ENCODE measurements at regions not wholly inside any gene's neighbourhood (a gene's known extent, or its start where the extent isn't known, plus 50 kb on each side); places are given as distances from the start of the nearest gene placed in this dataset.

GRCh38 chr5:29994519-29994918 lies 1199.0 kb upstream of the CDH6 start:
- no peaks in the 10 kb centered on the region for H3K4me1 ChIP-seq (ENCODE audit: insufficient read depth, low read length)
- peaks cover 0 to 21% (median 13%) of the 10 kb centered on the region in 8 donors for H3K9me3 Mint-ChIP-seq
- H3K4me3 ChIP-seq (ENCODE audit: low read length in 2 of 2): no peak overlapping the region
- H3K27ac Mint-ChIP-seq: no peak overlapping the region
- H3K27me3 ChIP-seq (ENCODE audit: insufficient read depth, low read length): no peaks in the 10 kb centered on the region
- no peaks in the 10 kb centered on the region for H3K4me1 Mint-ChIP-seq
- POLR2A ChIA-PET (ENCODE audit: partially characterized antibody): no interaction called here
- CTCF ChIA-PET (ENCODE audit: partially characterized antibody): no interaction called here
- no peak overlapping the region for H3K4me3 Mint-ChIP-seq
- no peaks in the 10 kb centered on the region for H3K27me3 Mint-ChIP-seq
- intact Hi-C loops (cut with micrococcal nuclease): no loop called here
- no peak for DNase-seq
- H3K27ac ChIP-seq (ENCODE audit: low read depth, low read length): no peak overlapping the region
- no peaks in the 10 kb centered on the region for H3K36me3 Mint-ChIP-seq
- H3K36me3 ChIP-seq (ENCODE audit: insufficient read depth, low read length): no peaks in the 10 kb centered on the region
- H3K9me3 ChIP-seq (ENCODE audit: control insufficient read depth in 1 of 2, low read length in 2 of 2): no peaks in the 10 kb centered on the region

- Mint-ChIP-seq H3K9me3 (peaks cover 0 to 17% (median 7%) of the 10 kb centered on the region in 8 donors), H3K27ac (no peak overlapping the region), H3K4me3 (no peak overlapping the region), H3K4me1 (no peaks in the 10 kb centered on the region), H3K27me3 (no peaks in the 10 kb centered on the region), H3K36me3 (no peaks in the 10 kb centered on the region)
- intact Hi-C loops (cut with micrococcal nuclease): no loop called here
- DNase-seq: no peak
- POLR2A ChIA-PET (ENCODE audit: partially characterized antibody): no interaction called here
- H3K4me3 ChIP-seq (ENCODE audit: low read length in 2 of 2): no peak overlapping the region
- H3K36me3 ChIP-seq (ENCODE audit: insufficient read depth, low read length): no peaks in the 10 kb centered on the region
- CTCF ChIA-PET (ENCODE audit: partially characterized antibody): no interaction called here
- no peaks in the 10 kb centered on the region for H3K4me1 ChIP-seq (ENCODE audit: insufficient read depth, low read length)
- no peaks in the 10 kb centered on the region for H3K9me3 ChIP-seq (ENCODE audit: control insufficient read depth in 1 of 2, low read length in 2 of 2)
- H3K27me3 ChIP-seq (ENCODE audit: insufficient read depth, low read length): no peaks in the 10 kb centered on the region
- no peak overlapping the region for H3K27ac ChIP-seq (ENCODE audit: low read depth, low read length)
Observed at GRCh38 chr5:29993286-29993685, 1200.2 kb upstream of the CDH6 start.

- peaks cover 0 to 14% (median 5%) of the 10 kb centered on the region in 8 donors for H3K9me3 Mint-ChIP-seq
- no peaks in the 10 kb centered on the region for H3K4me1 ChIP-seq (ENCODE audit: insufficient read depth, low read length)
- no peak overlapping the region for H3K27ac Mint-ChIP-seq
- H3K36me3 ChIP-seq (ENCODE audit: insufficient read depth, low read length): no peaks in the 10 kb centered on the region
- no peaks in the 10 kb centered on the region for H3K9me3 ChIP-seq (ENCODE audit: control insufficient read depth in 1 of 2, low read length in 2 of 2)
- H3K27me3 ChIP-seq (ENCODE audit: insufficient read depth, low read length): no peaks in the 10 kb centered on the region
- no peak overlapping the region for H3K4me3 ChIP-seq (ENCODE audit: low read length in 2 of 2)
- ChIA-PET POLR2A (ENCODE audit: partially characterized antibody) (no interaction called here), CTCF (ENCODE audit: partially characterized antibody) (no interaction called here)
- H3K27me3 Mint-ChIP-seq: no peaks in the 10 kb centered on the region
- H3K36me3 Mint-ChIP-seq: no peaks in the 10 kb centered on the region
- no peak for DNase-seq
- intact Hi-C loops (cut with micrococcal nuclease): no loop called here
- no peak overlapping the region for H3K4me3 Mint-ChIP-seq
- H3K27ac ChIP-seq (ENCODE audit: low read depth, low read length): no peak overlapping the region
- no peaks in the 10 kb centered on the region for H3K4me1 Mint-ChIP-seq
Observed at GRCh38 chr5:29992248-29992647, 1201.2 kb upstream of the CDH6 start.

GRCh38 chr5:29990681-29991080 lies 1202.8 kb upstream of the CDH6 start:
- Mint-ChIP-seq H3K4me3 (no peak overlapping the region), H3K27me3 (no peaks in the 10 kb centered on the region), H3K9me3 (peaks cover 0 to 16% (median 4%) of the 10 kb centered on the region in 8 donors), H3K27ac (no peak overlapping the region), H3K4me1 (no peaks in the 10 kb centered on the region), H3K36me3 (no peaks in the 10 kb centered on the region)
- no peaks in the 10 kb centered on the region for H3K27me3 ChIP-seq (ENCODE audit: insufficient read depth, low read length)
- no peak overlapping the region for H3K4me3 ChIP-seq (ENCODE audit: low read length in 2 of 2)
- POLR2A ChIA-PET (ENCODE audit: partially characterized antibody): no interaction called here
- no peaks in the 10 kb centered on the region for H3K36me3 ChIP-seq (ENCODE audit: insufficient read depth, low read length)
- intact Hi-C loops (cut with micrococcal nuclease): no loop called here
- H3K4me1 ChIP-seq (ENCODE audit: insufficient read depth, low read length): no peaks in the 10 kb centered on the region
- no peaks in the 10 kb centered on the region for H3K9me3 ChIP-seq (ENCODE audit: control insufficient read depth in 1 of 2, low read length in 2 of 2)
- DNase-seq: no peak
- no peak overlapping the region for H3K27ac ChIP-seq (ENCODE audit: low read depth, low read length)
- CTCF ChIA-PET (ENCODE audit: partially characterized antibody): no interaction called here

- intact Hi-C loops (cut with micrococcal nuclease): no loop called here
- peaks cover 0 to 14% (median 8%) of the 10 kb centered on the region in 8 donors for H3K9me3 Mint-ChIP-seq
Observed at GRCh38 chr5:29984156-29984540, 1209.3 kb upstream of the CDH6 start.

GRCh38 chr5:29983528-29984155 lies 1209.8 kb upstream of the CDH6 start:
- no peak overlapping the region for H3K27ac ChIP-seq (ENCODE audit: low read depth, low read length)
- H3K4me1 ChIP-seq (ENCODE audit: insufficient read depth, low read length): no peaks in the 10 kb centered on the region
- ChIA-PET POLR2A (ENCODE audit: partially characterized antibody) (no interaction called here), CTCF (ENCODE audit: partially characterized antibody) (no interaction called here)
- H3K9me3 ChIP-seq (ENCODE audit: control insufficient read depth in 1 of 2, low read length in 2 of 2): no peaks in the 10 kb centered on the region
- H3K36me3 ChIP-seq (ENCODE audit: insufficient read depth, low read length): no peaks in the 10 kb centered on the region
- no peak overlapping the region for H3K4me3 ChIP-seq (ENCODE audit: low read length in 2 of 2)
- Mint-ChIP-seq H3K4me3 (no peak overlapping the region), H3K27ac (no peak overlapping the region), H3K9me3 (peaks cover 0 to 14% (median 8%) of the 10 kb centered on the region in 8 donors), H3K36me3 (no peaks in the 10 kb centered on the region), H3K4me1 (no peaks in the 10 kb centered on the region), H3K27me3 (no peaks in the 10 kb centered on the region)
- intact Hi-C loops (cut with micrococcal nuclease): no loop called here
- no peak for DNase-seq
- no peaks in the 10 kb centered on the region for H3K27me3 ChIP-seq (ENCODE audit: insufficient read depth, low read length)

More at GRCh38 chr5:29984156-29984540, 1209.3 kb upstream of the CDH6 start:
- Mint-ChIP-seq H3K4me1 (no peaks in the 10 kb centered on the region), H3K36me3 (no peaks in the 10 kb centered on the region), H3K27ac (no peak overlapping the region), H3K27me3 (no peaks in the 10 kb centered on the region), H3K4me3 (no peak overlapping the region)
- Histone ChIP-seq H3K36me3 (ENCODE audit: insufficient read depth, low read length) (no peaks in the 10 kb centered on the region), H3K4me1 (ENCODE audit: insufficient read depth, low read length) (no peaks in the 10 kb centered on the region), H3K9me3 (ENCODE audit: control insufficient read depth in 1 of 2, low read length in 2 of 2) (no peaks in the 10 kb centered on the region), H3K4me3 (ENCODE audit: low read length in 2 of 2) (no peak overlapping the region), H3K27me3 (ENCODE audit: insufficient read depth, low read length) (no peaks in the 10 kb centered on the region), H3K27ac (ENCODE audit: low read depth, low read length) (no peak overlapping the region)
- CTCF ChIA-PET (ENCODE audit: partially characterized antibody): no interaction called here
- no peak for DNase-seq
- POLR2A ChIA-PET (ENCODE audit: partially characterized antibody): no interaction called here

- H3K4me1 ChIP-seq (ENCODE audit: insufficient read depth, low read length): no peaks in the 10 kb centered on the region
- H3K27me3 Mint-ChIP-seq: no peaks in the 10 kb centered on the region
- intact Hi-C loops (cut with micrococcal nuclease): no loop called here
- H3K27ac ChIP-seq (ENCODE audit: low read depth, low read length): no peak overlapping the region
- no peak for DNase-seq
- no peaks in the 10 kb centered on the region for H3K36me3 ChIP-seq (ENCODE audit: insufficient read depth, low read length)
- no peaks in the 10 kb centered on the region for H3K36me3 Mint-ChIP-seq
- no peaks in the 10 kb centered on the region for H3K9me3 ChIP-seq (ENCODE audit: control insufficient read depth in 1 of 2, low read length in 2 of 2)
- no peak overlapping the region for H3K4me3 ChIP-seq (ENCODE audit: low read length in 2 of 2)
- no peaks in the 10 kb centered on the region for H3K4me1 Mint-ChIP-seq
- H3K4me3 Mint-ChIP-seq: no peak overlapping the region
- ChIA-PET POLR2A (ENCODE audit: partially characterized antibody) (no interaction called here), CTCF (ENCODE audit: partially characterized antibody) (interaction anchor here (0.6 kb wide), 1 partner anchor 336 kb away, joined by 3 read pairs; no protein-coding TSS in a partner anchor)
- H3K27ac Mint-ChIP-seq: no peak overlapping the region
- no peaks in the 10 kb centered on the region for H3K27me3 ChIP-seq (ENCODE audit: insufficient read depth, low read length)
- H3K9me3 Mint-ChIP-seq: peaks cover 0 to 19% (median 10%) of the 10 kb centered on the region in 8 donors
Observed at GRCh38 chr5:29982457-29982856, 1211.0 kb upstream of the CDH6 start.

- POLR2A ChIA-PET (ENCODE audit: partially characterized antibody): no interaction called here
- H3K4me1 Mint-ChIP-seq: no peaks in the 10 kb centered on the region
- H3K9me3 Mint-ChIP-seq: peaks cover 2 to 26% (median 8%) of the 10 kb centered on the region in 8 donors
- H3K4me1 ChIP-seq (ENCODE audit: insufficient read depth, low read length): no peaks in the 10 kb centered on the region
- H3K36me3 ChIP-seq (ENCODE audit: insufficient read depth, low read length): no peaks in the 10 kb centered on the region
- H3K9me3 ChIP-seq (ENCODE audit: control insufficient read depth in 1 of 2, low read length in 2 of 2): no peaks in the 10 kb centered on the region
- H3K36me3 Mint-ChIP-seq: no peaks in the 10 kb centered on the region
- H3K27ac ChIP-seq (ENCODE audit: low read depth, low read length): no peak overlapping the region
- no peaks in the 10 kb centered on the region for H3K27me3 ChIP-seq (ENCODE audit: insufficient read depth, low read length)
- H3K27me3 Mint-ChIP-seq: no peaks in the 10 kb centered on the region
- DNase-seq: no peak
- intact Hi-C loops (cut with micrococcal nuclease): no loop called here
- no peak overlapping the region for H3K27ac Mint-ChIP-seq
- no peak overlapping the region for H3K4me3 Mint-ChIP-seq
- no peak overlapping the region for H3K4me3 ChIP-seq (ENCODE audit: low read length in 2 of 2)
- CTCF ChIA-PET (ENCODE audit: partially characterized antibody): no interaction called here
Observed at GRCh38 chr5:29972597-29972996, 1220.9 kb upstream of the CDH6 start.

Data from CD4-positive, alpha-beta memory T cell (primary cell).